NB4 (cell line): ENCODE measurements at regions not wholly inside any gene's neighbourhood (a gene's known extent, or its start where the extent isn't known, plus 50 kb on each side); places are given as distances from the start of the nearest gene placed in this dataset.

Source experiments
- MYC ChIP-seq: IDR thresholded peaks from 2 replicates; pipeline ENCODE4 v1.6.1; 2011; ENCODE audit warnings: low read depth, low read length
- POLR2A ChIP-seq: IDR thresholded peaks from 2 replicates; pipeline ENCODE4 v1.6.1; 2011; ENCODE audit warnings: mild to moderate bottlenecking; ENCODE audit not compliant: insufficient read length; ENCODE audit errors: extremely low read depth
- TF ChIP-seq, protein P1 (sequence below): IDR thresholded peaks from one replicate; pipeline ENCODE4 v1.5.1; 2012; ENCODE audit warnings: low read depth, low read length
- TF ChIP-seq, protein P2 (sequence below): IDR thresholded peaks from 2 replicates; pipeline ENCODE4 v1.6.1; 2011; ENCODE audit warnings: low read depth, low read length

GRCh38 chr16:82395212-82395611 is 225.2 kb upstream of the MPHOSPH6 start:
- TF ChIP-seq POLR2A, result no peak
- TF ChIP-seq, protein P1, sequence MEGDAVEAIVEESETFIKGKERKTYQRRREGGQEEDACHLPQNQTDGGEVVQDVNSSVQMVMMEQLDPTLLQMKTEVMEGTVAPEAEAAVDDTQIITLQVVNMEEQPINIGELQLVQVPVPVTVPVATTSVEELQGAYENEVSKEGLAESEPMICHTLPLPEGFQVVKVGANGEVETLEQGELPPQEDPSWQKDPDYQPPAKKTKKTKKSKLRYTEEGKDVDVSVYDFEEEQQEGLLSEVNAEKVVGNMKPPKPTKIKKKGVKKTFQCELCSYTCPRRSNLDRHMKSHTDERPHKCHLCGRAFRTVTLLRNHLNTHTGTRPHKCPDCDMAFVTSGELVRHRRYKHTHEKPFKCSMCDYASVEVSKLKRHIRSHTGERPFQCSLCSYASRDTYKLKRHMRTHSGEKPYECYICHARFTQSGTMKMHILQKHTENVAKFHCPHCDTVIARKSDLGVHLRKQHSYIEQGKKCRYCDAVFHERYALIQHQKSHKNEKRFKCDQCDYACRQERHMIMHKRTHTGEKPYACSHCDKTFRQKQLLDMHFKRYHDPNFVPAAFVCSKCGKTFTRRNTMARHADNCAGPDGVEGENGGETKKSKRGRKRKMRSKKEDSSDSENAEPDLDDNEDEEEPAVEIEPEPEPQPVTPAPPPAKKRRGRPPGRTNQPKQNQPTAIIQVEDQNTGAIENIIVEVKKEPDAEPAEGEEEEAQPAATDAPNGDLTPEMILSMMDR, result no peak
- TF ChIP-seq, protein P2, sequence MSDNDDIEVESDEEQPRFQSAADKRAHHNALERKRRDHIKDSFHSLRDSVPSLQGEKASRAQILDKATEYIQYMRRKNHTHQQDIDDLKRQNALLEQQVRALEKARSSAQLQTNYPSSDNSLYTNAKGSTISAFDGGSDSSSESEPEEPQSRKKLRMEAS, result no peak
- TF ChIP-seq MYC, result no peak
